Occipital lobe (tissue), 1 donor: ENCODE measurements at regions not wholly inside any gene's neighbourhood (a gene's known extent, or its start where the extent isn't known, plus 50 kb on each side); places are given as distances from the start of the nearest gene placed in this dataset.
"Not testable (repeated sequence)": the region's sequence is repeated elsewhere in the genome, so short reads cannot be mapped to it uniquely, and the experiment has no call there.

Experiments used
- DNase-seq: peaks from one replicate; lab custom pipeline; 2025; lab: John Stamatoyannopoulos, UW

GRCh38 chr9:29945012-29945411 lies 2371.7 kb upstream of the C9orf72 start:
- no peak for DNase-seq

- no peak for DNase-seq
These were observed 2385.2 kb upstream of the C9orf72 start for GRCh38 chr9:29958469-29958868.

- no peak for DNase-seq
These were observed 2392.6 kb upstream of the C9orf72 start for GRCh38 chr9:29965834-29966233.

GRCh38 chr9:29966247-29966646 lies 2393.0 kb upstream of the C9orf72 start:
- no peak for DNase-seq

- no peak for DNase-seq
These were observed 2395.6 kb upstream of the C9orf72 start for GRCh38 chr9:29968831-29969230.

- DNase-seq: no peak
These were observed 2396.1 kb upstream of the C9orf72 start for GRCh38 chr9:29969408-29969807.

GRCh38 chr9:29969856-29970647 lies 2396.8 kb upstream of the C9orf72 start:
- no peak for DNase-seq

- DNase-seq: no peak
These were observed 2400.9 kb upstream of the C9orf72 start for GRCh38 chr9:29974197-29974596.

- no peak for DNase-seq
These were observed 2403.7 kb upstream of the C9orf72 start for GRCh38 chr9:29976981-29977380.

- no peak for DNase-seq
These were observed 2403.4 kb upstream of the ACO1 start for GRCh38 chr9:29981013-29981412.

GRCh38 chr9:29999645-30000044 lies 2384.8 kb upstream of the ACO1 start:
- DNase-seq: no peak

- no peak for DNase-seq
These were observed 2373.8 kb upstream of the ACO1 start for GRCh38 chr9:30010691-30011090.

- DNase-seq: no peak
These were observed 2371.8 kb upstream of the ACO1 start for GRCh38 chr9:30012622-30013021.

- no peak for DNase-seq
These were observed 2369.4 kb upstream of the ACO1 start for GRCh38 chr9:30015073-30015472.

- DNase-seq: no peak
These were observed 2364.3 kb upstream of the ACO1 start for GRCh38 chr9:30020161-30020560.

GRCh38 chr9:30035761-30036160 lies 2348.7 kb upstream of the ACO1 start:
- DNase-seq: no peak

GRCh38 chr9:30036558-30036957 lies 2347.9 kb upstream of the ACO1 start:
- DNase-seq: no peak

- no peak for DNase-seq
These were observed 2344.7 kb upstream of the ACO1 start for GRCh38 chr9:30039712-30040111.

- no peak for DNase-seq
These were observed 2336.0 kb upstream of the ACO1 start for GRCh38 chr9:30048396-30048795.

GRCh38 chr9:30058463-30058862 lies 2326.0 kb upstream of the ACO1 start:
- no peak for DNase-seq

- DNase-seq: no peak
These were observed 2323.5 kb upstream of the ACO1 start for GRCh38 chr9:30060976-30061375.

GRCh38 chr9:30065888-30066287 lies 2318.6 kb upstream of the ACO1 start:
- DNase-seq: no peak

GRCh38 chr9:30069236-30069635 lies 2315.2 kb upstream of the ACO1 start:
- DNase-seq: not testable (repeated sequence)

GRCh38 chr9:30075022-30075421 lies 2309.4 kb upstream of the ACO1 start:
- DNase-seq: no peak
